ENCODE measurements at regions not wholly inside any gene's neighbourhood (a gene's known extent, or its start where the extent isn't known, plus 50 kb on each side); places are given as distances from the start of the nearest gene placed in this dataset.

- DNase-seq = no peak
These were observed 210.4 kb upstream of the IRX5 start for GRCh38 chr16:54720259-54720658.

DNA sequence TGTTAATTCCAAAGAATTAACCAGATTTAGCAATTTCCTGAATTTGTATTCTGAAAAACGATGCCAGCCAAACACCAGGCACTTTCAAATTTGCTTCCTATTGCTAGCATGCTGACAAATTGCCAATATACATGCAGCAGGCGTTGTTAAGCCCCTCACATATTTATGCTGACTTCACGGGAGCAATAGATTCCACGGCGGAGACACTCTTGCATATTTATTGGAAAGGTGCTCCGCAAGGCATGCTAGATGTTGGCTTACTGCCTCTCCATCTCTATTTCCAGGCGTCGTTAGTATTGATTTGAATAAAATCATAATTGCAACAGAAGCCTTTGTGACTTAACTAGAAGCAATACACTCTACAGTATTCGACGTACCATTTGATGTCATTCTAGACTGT, 211.0 kb upstream of the IRX5 start:
- no peak for DNase-seq

- no peak for DNase-seq
These were observed 212.3 kb upstream of the IRX5 start for GRCh38 chr16:54718376-54718775.

DNA sequence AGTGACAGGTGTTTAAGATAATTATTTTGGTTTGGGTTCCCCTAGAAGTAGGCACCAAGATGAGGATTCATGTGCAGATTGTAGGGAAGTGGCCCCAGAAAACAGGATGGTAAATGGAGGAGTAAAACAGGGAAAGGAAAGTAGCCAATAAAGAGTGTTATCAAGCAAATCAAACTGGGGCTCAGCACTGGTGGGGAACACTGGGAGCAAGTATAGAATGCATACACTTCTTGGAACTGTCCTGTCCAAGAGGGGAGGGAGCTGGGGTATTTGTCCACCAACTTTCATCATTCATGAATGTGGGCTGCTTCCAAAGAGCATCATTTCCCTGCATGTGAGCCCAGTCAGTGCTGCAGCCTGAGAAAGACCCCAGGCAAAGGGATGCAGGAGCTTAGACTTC, 215.7 kb upstream of the IRX5 start:
- no peak for DNase-seq

DNA sequence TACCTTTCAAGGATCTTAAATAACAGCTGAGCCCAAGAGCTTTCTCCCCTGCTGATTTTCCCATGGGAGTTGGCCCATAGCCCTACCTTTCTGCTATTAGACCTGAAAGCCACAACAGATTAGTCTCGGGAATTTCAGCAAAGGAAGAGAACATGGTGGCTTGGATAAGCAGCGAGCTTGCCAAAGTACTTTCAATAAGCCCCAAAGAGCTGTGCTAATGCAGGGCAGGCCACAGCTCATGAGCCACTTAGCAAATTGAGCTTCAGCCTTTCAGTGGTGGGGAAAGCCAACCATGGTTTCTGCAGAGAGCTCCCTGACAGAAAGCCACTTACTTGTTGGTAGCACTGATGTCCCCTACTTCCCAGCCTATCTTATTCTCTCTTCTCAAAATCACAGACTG, 217.8 kb upstream of the IRX5 start:
- no peak for DNase-seq

DNA sequence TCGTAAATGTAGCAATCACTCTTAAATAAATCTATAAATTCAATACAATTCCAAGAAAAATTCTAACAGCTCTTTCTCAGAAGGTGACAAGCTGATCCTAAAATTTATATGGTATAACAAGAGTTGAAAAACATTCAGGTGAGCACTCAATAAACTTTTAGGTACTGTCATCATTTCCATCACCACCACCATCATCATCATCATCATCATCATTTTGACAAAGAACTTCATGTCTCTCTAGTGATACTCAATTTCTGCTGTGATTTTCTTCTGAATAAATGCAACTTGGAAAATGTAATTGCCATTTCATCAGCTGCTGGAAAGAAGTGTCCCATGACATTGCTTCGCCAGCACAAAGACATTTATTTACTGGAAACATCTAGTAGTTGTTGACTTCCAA, 222.9 kb upstream of the IRX5 start:
- DNase-seq = no peak

- no peak for DNase-seq
These were observed 224.3 kb upstream of the IRX5 start for GRCh38 chr16:54706406-54706805.

GRCh38 chr16:54703339-54703738, 227.3 kb upstream of the IRX5 start:
- DNase-seq = no peak

- no peak for DNase-seq
These were observed 231.0 kb upstream of the IRX5 start for GRCh38 chr16:54699656-54700055.

DNA sequence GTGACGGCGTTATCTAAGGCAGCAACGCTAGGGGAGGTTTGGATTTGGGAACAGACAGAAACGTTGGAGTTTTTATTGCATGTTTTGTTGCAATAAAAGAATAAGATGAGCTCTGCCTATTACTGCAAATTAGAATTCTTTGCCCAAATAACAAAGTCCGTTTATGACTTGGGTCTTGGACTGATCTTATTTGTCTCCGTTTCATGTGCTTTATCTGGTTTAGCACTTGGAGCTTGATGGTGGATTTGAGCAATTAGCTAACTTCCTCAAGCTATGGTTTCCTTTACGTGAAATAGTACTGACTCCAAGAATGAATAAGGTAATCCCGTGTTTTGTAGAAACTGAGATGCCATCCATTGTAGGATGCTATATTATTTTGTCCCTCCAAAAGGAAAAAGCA, 233.0 kb upstream of the IRX5 start:
- no peak for DNase-seq

- DNase-seq = no peak
These were observed 233.7 kb upstream of the IRX5 start for GRCh38 chr16:54696970-54697369.

- no peak for DNase-seq
These were observed 234.1 kb upstream of the IRX5 start for GRCh38 chr16:54696522-54696921.

DNA sequence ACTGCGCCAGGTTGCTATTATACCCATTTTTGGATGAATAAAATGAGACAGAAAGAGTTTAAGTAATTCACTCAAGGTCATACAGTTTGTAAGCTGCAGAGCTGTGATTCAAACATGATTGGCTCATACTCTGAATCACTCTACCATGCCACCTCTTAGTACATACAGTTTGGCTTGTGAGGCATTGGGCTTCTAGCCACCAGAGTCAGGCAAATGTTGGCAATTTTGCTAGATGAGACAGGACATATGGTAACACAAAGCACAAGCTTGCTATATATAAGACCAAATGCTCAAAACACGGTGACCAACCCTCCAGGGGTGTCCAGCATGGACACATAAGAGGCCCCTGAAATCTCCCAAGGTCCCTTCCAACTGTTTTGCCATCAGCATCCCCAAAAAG, 236.0 kb upstream of the IRX5 start:
- DNase-seq = no peak

- no peak for DNase-seq
These were observed 236.8 kb upstream of the IRX5 start for GRCh38 chr16:54693864-54694263.

GRCh38 chr16:54690710-54691109, 240.0 kb upstream of the IRX5 start:
- DNase-seq = no peak

- DNase-seq = no peak
These were observed 240.4 kb upstream of the IRX5 start for GRCh38 chr16:54690306-54690705.

DNA sequence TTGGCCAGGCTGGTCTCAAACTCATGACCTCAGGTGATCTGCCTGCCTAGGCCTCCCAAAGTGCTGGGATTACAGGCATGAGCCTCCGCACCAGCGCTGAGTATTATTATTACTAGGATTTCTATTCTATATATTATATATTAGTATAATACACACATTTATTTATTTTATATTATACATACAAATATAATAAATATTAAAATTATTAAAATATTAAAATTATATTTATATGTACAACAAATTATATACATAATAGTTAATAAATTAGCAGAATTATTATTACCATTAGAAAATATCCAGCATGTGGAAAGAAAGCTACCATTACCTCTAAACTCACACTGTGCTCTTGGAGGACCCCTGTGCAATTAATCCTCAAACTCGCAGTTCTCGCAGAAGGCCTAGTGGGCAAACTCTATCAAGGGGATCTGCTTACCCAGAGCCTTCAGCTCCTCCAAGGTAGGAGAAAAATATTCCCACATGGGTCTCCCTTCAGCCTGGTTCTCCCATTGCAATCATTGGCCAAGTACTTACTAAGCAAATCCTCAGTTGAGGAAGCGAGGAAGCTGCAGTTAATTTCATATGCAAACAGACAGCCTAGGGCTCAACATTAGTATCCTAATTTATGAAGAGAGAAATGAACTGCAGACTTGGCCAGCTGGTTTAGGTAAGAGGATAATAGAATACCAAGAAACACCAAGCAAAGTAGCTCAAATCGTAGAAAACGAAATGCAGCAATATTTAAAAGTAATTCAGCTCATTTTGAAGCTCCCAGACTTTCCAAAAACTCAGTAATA, 241.4 kb upstream of the IRX5 start:
- DNase-seq = no peak

DNA sequence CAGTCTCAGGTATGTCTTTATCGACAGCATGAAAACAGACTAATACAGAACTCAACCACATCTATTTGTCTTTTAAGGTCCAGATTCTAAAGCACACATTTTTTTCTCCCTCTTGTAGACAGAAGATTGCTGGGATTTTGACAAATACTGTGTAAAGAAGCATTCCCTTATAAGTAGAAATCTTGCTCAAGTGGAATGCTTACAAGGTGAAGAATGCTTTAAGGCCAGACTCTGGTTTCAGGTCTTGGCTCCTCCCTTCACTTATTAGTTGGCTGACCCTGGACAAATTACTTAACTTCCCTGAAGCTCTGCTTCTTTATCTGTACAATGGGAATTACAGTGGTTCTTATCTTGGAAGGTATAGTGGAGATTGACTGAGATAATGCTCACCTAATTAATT, 242.3 kb upstream of the IRX5 start:
- no peak for DNase-seq

GRCh38 chr16:54687043-54687899, 243.4 kb upstream of the IRX5 start:
- no peak for DNase-seq

DNA sequence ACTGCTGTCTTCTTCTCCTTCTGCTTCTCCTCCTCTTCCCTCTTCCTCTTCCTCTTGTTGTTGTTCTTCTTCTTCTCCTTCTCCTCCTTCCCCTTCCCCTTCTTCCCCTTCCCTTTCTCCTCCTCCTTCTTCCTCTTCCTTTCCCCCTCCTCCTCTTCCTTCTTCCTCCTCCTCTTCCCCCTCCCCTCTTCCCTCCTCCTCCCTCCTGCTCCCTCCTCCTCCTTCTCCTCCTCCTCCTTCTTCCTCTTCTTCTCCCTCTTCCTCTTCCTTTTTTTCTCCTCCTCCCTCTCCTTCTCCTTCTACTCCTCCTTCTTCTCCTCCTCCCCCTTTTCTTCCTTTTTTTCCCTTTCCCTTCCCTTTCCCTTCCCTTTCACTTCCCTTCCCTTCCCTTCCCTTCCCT, 245.0 kb upstream of the IRX5 start:
- no peak for DNase-seq

GRCh38 chr16:54679531-54679930, 251.1 kb upstream of the IRX5 start:
- no peak for DNase-seq

- no peak for DNase-seq
These were observed 253.2 kb upstream of the IRX5 start for GRCh38 chr16:54677308-54677950.

DNA sequence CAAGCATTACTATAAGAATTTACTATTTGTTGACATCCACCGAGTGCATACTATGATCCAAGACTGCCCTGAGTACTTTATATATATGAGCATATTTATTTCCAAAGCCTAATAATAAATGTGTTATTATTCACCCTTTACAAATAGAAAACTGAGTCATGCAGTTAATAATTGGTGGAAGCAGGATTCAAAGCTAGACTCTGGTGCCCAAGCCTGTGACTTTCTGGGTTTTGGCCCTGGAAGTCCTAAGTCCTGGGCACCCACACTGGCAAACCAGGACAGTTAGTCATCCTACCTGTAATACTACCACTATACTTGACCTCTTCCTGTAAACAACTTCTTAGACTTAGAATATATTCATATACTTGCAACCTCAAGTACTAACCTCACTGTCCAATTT, 257.4 kb upstream of the IRX5 start:
- DNase-seq = no peak

DNA sequence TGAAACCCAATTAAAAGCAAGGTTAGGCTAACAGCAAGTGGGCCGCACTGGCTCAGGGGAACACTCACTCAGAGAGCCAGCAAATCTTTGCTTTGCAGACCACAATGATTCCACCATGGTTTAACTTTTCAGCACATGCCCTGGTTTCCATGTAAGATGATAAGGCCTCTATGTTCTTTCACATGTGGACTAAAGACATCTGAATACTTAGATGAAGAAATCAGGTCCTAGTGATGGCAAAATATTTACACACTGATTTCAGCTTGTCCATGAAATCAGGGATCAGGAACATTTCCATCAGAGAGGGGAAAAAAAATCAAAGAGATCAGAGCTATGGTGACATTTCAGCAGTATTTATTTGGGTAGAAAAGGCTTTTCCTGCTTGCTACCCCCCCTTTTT, 258.2 kb upstream of the IRX5 start:
- DNase-seq = no peak

Data from stimulated activated CD4-positive, alpha-beta T cell treated with anti-CD3 and anti-CD28 coated beads, Interleukin-15, amount 100 ng/mL, for 24 hours (primary cell).